H9 (cell line): ENCODE measurements at regions not wholly inside any gene's neighbourhood (a gene's known extent, or its start where the extent isn't known, plus 50 kb on each side); places are given as distances from the start of the nearest gene placed in this dataset.

ENCODE experiments used
- DNase-seq: peaks from one replicate; pipeline ENCODE4 v3.0.0-alpha.2; 2017
- H2AFZ ChIP-seq: one replicate; pipeline ENCODE4 v1.6.1; 2013; ENCODE audit warnings: mild to moderate bottlenecking, low read length, control low read depth, moderate library complexity
- H2AK5ac ChIP-seq: 2 replicates; pipeline ENCODE4 v1.6.1; 2013; ENCODE audit warnings: low read length, control low read depth, mixed read lengths; ENCODE audit not compliant: insufficient read length
- H2BK120ac ChIP-seq: one replicate; pipeline ENCODE4 v1.6.1; 2013; ENCODE audit warnings: low read depth, mild to moderate bottlenecking, low read length, control low read depth, inconsistent platforms; ENCODE audit not compliant: poor library complexity, severe bottlenecking
- H2BK12ac ChIP-seq: 2 replicates; pipeline ENCODE4 v1.6.1; 2013; ENCODE audit warnings: low read length, control low read depth, mixed read lengths, low read depth; ENCODE audit not compliant: insufficient read length
- H2BK15ac ChIP-seq: 2 replicates; pipeline ENCODE4 v1.6.1; 2013; ENCODE audit warnings: low read depth, low read length, control low read depth
- H2BK20ac ChIP-seq: one replicate; pipeline ENCODE4 v1.6.1; 2013; ENCODE audit warnings: low read depth, mild to moderate bottlenecking, low read length, control low read depth, inconsistent platforms; ENCODE audit not compliant: poor library complexity, severe bottlenecking
- H2BK5ac ChIP-seq: 2 replicates; pipeline ENCODE4 v1.6.1; 2013; ENCODE audit warnings: low read length, control low read depth, mixed read lengths; ENCODE audit not compliant: insufficient read length
- H3K14ac ChIP-seq: 2 replicates; pipeline ENCODE4 v1.6.1; 2013; ENCODE audit warnings: low read length, control low read depth; ENCODE audit not compliant: insufficient read depth
- H3K18ac ChIP-seq: 2 replicates; pipeline ENCODE4 v1.6.1; 2013; ENCODE audit warnings: low read depth, mild to moderate bottlenecking, mixed read lengths, low read length, control low read depth; ENCODE audit not compliant: insufficient read length
- H3K23ac ChIP-seq: 2 replicates; pipeline ENCODE4 v1.6.1; 2013; ENCODE audit warnings: low read length, control low read depth, mixed read lengths, low read depth; ENCODE audit not compliant: insufficient read length
- H3K23me2 ChIP-seq: 2 replicates; pipeline ENCODE4 v1.6.1; 2013; ENCODE audit warnings: low read depth, mild to moderate bottlenecking, mixed read lengths, low read length, control low read depth; ENCODE audit not compliant: insufficient read length, poor library complexity, severe bottlenecking
- H3K27ac ChIP-seq: 2 replicates; pipeline ENCODE4 v1.5.1; 2013; ENCODE audit warnings: low read length, control low read depth, mixed read lengths, low read depth; ENCODE audit not compliant: insufficient read length
- H3K27me3 ChIP-seq: 2 replicates; pipeline ENCODE4 v1.6.1; 2013; ENCODE audit warnings: low read length, control low read depth, inconsistent platforms; ENCODE audit not compliant: insufficient read depth
- H3K4ac ChIP-seq: 2 replicates; pipeline ENCODE4 v1.6.1; 2013; ENCODE audit warnings: low read depth, mild to moderate bottlenecking, control low read depth, inconsistent platforms, low read length, moderate library complexity
- H3K4me1 ChIP-seq: 2 replicates; pipeline ENCODE4 v1.6.1; 2013; ENCODE audit warnings: low read length, control low read depth, inconsistent platforms; ENCODE audit not compliant: insufficient read depth
- H3K4me2 ChIP-seq: 2 replicates; pipeline ENCODE4 v1.6.1; 2013; ENCODE audit warnings: low read length, control low read depth, mixed read lengths; ENCODE audit not compliant: insufficient read length, insufficient read depth
- H3K56ac ChIP-seq: 2 replicates; pipeline ENCODE4 v1.6.1; 2013; ENCODE audit warnings: low read depth, mild to moderate bottlenecking, mixed read lengths, low read length, control low read depth; ENCODE audit not compliant: insufficient read length
- H3K79me1 ChIP-seq: 2 replicates; pipeline ENCODE4 v1.6.1; 2013; ENCODE audit warnings: low read depth, mild to moderate bottlenecking, moderate library complexity, low read length, control low read depth, inconsistent platforms; ENCODE audit not compliant: insufficient read depth, poor library complexity, severe bottlenecking
- H3K79me2 ChIP-seq: 2 replicates; pipeline ENCODE4 v1.6.1; 2013; ENCODE audit warnings: low read length, control low read depth, inconsistent platforms; ENCODE audit not compliant: insufficient read depth
- H3K9ac ChIP-seq: 2 replicates; pipeline ENCODE4 v1.6.1; 2013; ENCODE audit warnings: low read length, control low read depth, mixed read lengths; ENCODE audit not compliant: insufficient read length; ENCODE audit errors: extremely low read depth
- H3K9me3 ChIP-seq: one replicate; pipeline ENCODE4 v1.6.1; 2013; ENCODE audit warnings: low read depth, low read length, inconsistent platforms; ENCODE audit not compliant: control insufficient read depth
- H3T11ph ChIP-seq: one replicate; pipeline ENCODE4 v1.6.1; 2013; ENCODE audit warnings: mild to moderate bottlenecking, low read length, control low read depth, inconsistent platforms
- H4K20me1 ChIP-seq: one replicate; pipeline ENCODE4 v1.6.1; 2013; ENCODE audit not compliant: control insufficient read depth, insufficient read length, insufficient read depth
- H4K5ac ChIP-seq: 2 replicates; pipeline ENCODE4 v1.6.1; 2013; ENCODE audit warnings: low read depth, mild to moderate bottlenecking, mixed read lengths, low read length, control low read depth; ENCODE audit not compliant: insufficient read length
- H4K8ac ChIP-seq: replicated peaks from 2 replicates; pipeline ENCODE4 v1.6.1; 2013; ENCODE audit warnings: low read length, control low read depth, mixed read lengths, low read depth; ENCODE audit not compliant: insufficient read length
- H4K91ac ChIP-seq: 2 replicates; pipeline ENCODE4 v1.6.1; 2013; ENCODE audit warnings: low read depth, mild to moderate bottlenecking, moderate library complexity, mixed read lengths, low read length, control low read depth; ENCODE audit not compliant: insufficient read length
- H3K27ac Mint-ChIP-seq, 3 experiments: 2 replicates in 2 of 3; 3 replicates in 1 of 3; pipeline ENCODE4 v1.8.0; 2020 to 2021; ENCODE audit warnings: mixed read lengths in 3 of 3, mild to moderate bottlenecking in 1 of 3, moderate library complexity in 1 of 3
- H3K27me3 Mint-ChIP-seq: 2 replicates; pipeline ENCODE4 v1.8.0; 2021; ENCODE audit warnings: low read depth, mild to moderate bottlenecking, moderate library complexity, mixed read lengths
- H3K36me3 Mint-ChIP-seq, 3 experiments: 2 replicates in 2 of 3; 3 replicates in 1 of 3; pipeline ENCODE4 v1.8.0; 2020 to 2021; ENCODE audit warnings: low read depth in 3 of 3, mixed read lengths in 3 of 3; ENCODE audit not compliant: insufficient read depth in 1 of 3
- H3K4me1 Mint-ChIP-seq, 2 experiments: 2 replicates each; pipeline ENCODE4 v1.8.0; 2020; ENCODE audit warnings: mixed read lengths in 2 of 2
- H3K4me3 Mint-ChIP-seq, 2 experiments: 2 replicates in 1 of 2; 3 replicates in 1 of 2; pipeline ENCODE4 v1.8.0; 2020 to 2021; ENCODE audit warnings: mild to moderate bottlenecking in 2 of 2, mixed read lengths in 2 of 2, moderate library complexity in 1 of 2
- H3K9me3 Mint-ChIP-seq, 2 experiments: 2 replicates in 1 of 2; 3 replicates in 1 of 2; pipeline ENCODE4 v1.8.0; 2020; ENCODE audit warnings: mild to moderate bottlenecking in 2 of 2, mixed read lengths in 2 of 2, moderate library complexity in 1 of 2
- WGBS: extraction: QIAGEN DNeasy Blood & Tissue Kit; methylation state at CpG from one replicate; pipeline ENCODE4 v1.1.7; 2013; ENCODE audit warnings: missing lambda C conversion rate, low lambda C conversion rate, mixed read lengths; ENCODE audit not compliant: insufficient read length; ENCODE audit errors: extremely low coverage; 5-methylcytosine and 5-hydroxymethylcytosine counted together
- TF ChIP-seq, protein P1 (sequence below): fragments of 200-600 bp; sonication (generic); conservative IDR thresholded peaks from 3 replicates; pipeline ENCODE4 v1.8.0; 2021; ENCODE audit warnings: antibody characterized with exemption, mild to moderate bottlenecking

DNA sequence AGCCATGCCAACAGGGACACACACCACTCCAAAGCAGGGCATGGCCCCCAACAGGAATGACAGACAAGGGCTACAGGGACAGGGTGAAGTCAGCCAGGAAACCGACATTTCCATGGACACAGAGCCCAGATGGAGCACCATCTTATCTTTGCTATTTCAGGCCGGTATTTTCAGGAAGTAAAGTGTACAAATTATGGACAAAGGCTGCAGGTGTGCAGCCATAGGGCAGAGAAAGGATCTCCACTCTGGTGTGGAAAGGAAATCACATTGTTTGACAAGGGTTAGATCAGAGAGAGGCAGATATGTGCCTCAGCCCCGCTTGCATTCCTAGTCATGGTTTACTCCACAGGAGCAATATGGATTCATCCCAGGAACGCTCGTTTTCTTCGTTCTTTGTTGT is 81.7 kb upstream of the SLC22A23 start:
- H3K23me2 ChIP-seq = no peaks in the 10 kb centered on the region
- no peak overlapping the region for H4K91ac ChIP-seq
- H3T11ph ChIP-seq = no peak overlapping the region
- no CpG with 5 or more reads among the region's 6 CpGs for WGBS
- TF ChIP-seq, protein P1, sequence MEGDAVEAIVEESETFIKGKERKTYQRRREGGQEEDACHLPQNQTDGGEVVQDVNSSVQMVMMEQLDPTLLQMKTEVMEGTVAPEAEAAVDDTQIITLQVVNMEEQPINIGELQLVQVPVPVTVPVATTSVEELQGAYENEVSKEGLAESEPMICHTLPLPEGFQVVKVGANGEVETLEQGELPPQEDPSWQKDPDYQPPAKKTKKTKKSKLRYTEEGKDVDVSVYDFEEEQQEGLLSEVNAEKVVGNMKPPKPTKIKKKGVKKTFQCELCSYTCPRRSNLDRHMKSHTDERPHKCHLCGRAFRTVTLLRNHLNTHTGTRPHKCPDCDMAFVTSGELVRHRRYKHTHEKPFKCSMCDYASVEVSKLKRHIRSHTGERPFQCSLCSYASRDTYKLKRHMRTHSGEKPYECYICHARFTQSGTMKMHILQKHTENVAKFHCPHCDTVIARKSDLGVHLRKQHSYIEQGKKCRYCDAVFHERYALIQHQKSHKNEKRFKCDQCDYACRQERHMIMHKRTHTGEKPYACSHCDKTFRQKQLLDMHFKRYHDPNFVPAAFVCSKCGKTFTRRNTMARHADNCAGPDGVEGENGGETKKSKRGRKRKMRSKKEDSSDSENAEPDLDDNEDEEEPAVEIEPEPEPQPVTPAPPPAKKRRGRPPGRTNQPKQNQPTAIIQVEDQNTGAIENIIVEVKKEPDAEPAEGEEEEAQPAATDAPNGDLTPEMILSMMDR = no peak
- no peaks in the 10 kb centered on the region for H4K20me1 ChIP-seq
- H3K9me3 ChIP-seq = no peaks in the 10 kb centered on the region
- H3K56ac ChIP-seq = no peak overlapping the region
- H3K4ac ChIP-seq = no peak overlapping the region
- no peak overlapping the region for H2BK5ac ChIP-seq
- Mint-ChIP-seq H3K27ac (no peak overlapping the region), H3K9me3 (no peaks in the 10 kb centered on the region), H3K36me3 (no peaks in the 10 kb centered on the region), H3K4me1 (no peaks in the 10 kb centered on the region), H3K4me3 (no peak overlapping the region), H3K27me3 (peaks cover 7% of the 10 kb centered on the region; the same call in 1 of the 2 replicates)
- H3K4me1 ChIP-seq = no peaks in the 10 kb centered on the region
- H3K23ac ChIP-seq = no peak overlapping the region
- DNase-seq = no peak
- no peak overlapping the region for H2BK15ac ChIP-seq
- H4K8ac ChIP-seq = no peak overlapping the region
- no peaks in the 10 kb centered on the region for H3K79me2 ChIP-seq
- no peak overlapping the region for H2BK120ac ChIP-seq
- no peak overlapping the region for H2AFZ ChIP-seq
- no peaks in the 10 kb centered on the region for H3K79me1 ChIP-seq
- no peaks in the 10 kb centered on the region; the same call in 1 of the 2 replicates for H3K27me3 ChIP-seq
- no peak overlapping the region for H4K5ac ChIP-seq
- no peak overlapping the region for H2BK20ac ChIP-seq
- no peak overlapping the region for H3K4me2 ChIP-seq
- H2BK12ac ChIP-seq = no peak overlapping the region
- H3K18ac ChIP-seq = no peak overlapping the region
- H3K9ac ChIP-seq = no peak overlapping the region
- no peak overlapping the region for H2AK5ac ChIP-seq
- no peak overlapping the region for H3K27ac ChIP-seq
- H3K14ac ChIP-seq = no peak overlapping the region
